ENCODE measurements at regions not wholly inside any gene's neighbourhood (a gene's known extent, or its start where the extent isn't known, plus 50 kb on each side); places are given as distances from the start of the nearest gene placed in this dataset.

DNA sequence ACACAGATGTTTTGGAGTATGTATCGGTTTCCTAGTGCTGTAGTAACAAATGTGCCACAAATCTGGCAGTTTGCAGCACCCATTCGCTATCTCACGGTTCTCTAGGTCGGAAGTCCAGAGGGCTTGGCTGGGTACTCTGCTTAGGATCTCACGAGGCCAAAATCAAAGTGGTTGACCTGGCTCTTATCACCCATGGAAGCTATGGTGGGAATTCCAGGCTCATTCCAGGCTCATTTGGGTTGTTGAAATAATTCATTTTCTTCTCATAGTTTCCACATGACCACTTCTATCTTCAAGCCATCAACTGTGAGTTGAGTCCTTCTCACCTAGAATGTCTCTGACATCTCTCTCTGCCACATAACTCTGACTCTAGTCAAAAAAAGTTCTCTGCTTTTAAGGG, 431.0 kb upstream of the TMPO start:
- FAIRE-seq: no peak
- dilution Hi-C loops (cut with MboI; ENCODE audit: extremely low pct_ligation_motif_present, low sequenced_read_pairs): no loop called here

DNA sequence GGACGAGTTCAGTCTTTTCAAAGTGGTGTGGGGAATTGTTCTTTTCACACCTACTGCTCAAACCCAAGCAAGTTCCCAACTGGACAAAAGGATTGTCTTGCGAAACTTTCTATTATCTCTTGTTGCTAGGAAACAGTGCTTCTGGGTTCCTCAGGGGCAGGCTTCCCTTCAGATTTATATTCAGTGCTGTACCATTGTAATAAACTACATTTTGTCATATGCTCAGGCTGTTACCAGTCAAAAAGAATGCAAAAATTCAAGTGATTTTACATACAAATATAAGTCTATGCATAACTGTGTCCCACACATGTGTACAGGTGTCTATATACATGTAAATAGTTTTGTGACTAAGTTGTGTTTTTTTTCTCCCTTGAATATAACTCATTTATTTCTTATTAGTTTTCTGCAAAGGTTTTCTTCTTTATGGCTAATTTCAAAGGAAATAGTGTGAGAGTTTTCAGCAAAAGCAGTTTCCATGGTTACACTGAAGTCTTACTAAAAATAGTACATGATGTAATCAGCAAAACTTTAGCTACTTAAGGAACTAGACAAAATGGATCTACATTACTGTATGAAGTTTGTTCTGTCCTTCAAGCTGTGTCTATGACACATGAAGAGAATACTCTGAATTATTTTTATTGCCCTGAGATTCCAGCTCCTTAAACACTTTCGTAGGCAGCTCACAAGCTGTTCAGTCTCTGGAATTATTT, 430.2 kb upstream of the TMPO start:
- Histone ChIP-seq H3K36me3 (ENCODE audit: control insufficient read depth in 2 of 2, extremely low read depth in 1 of 2, insufficient read depth in 2 of 2, low read length in 2 of 2) (no peaks in the 10 kb centered on the region), H3K4me2 (ENCODE audit: control insufficient read depth, extremely low read depth, insufficient read depth, low read depth, low read length) (no peak overlapping the region), H2AFZ (ENCODE audit: control insufficient read depth, low read length) (no peak overlapping the region), H3K27ac (ENCODE audit: control insufficient read depth, insufficient read depth, low read length) (no peak overlapping the region), H3K9me3 (ENCODE audit: control insufficient read depth, low read depth, low read length) (no peaks in the 10 kb centered on the region), H4K20me1 (ENCODE audit: control insufficient read depth, extremely low read depth, insufficient read depth, low read length) (no peaks in the 10 kb centered on the region), H3K4me3 (ENCODE audit: control insufficient read depth in 2 of 3, extremely low read depth in 1 of 3, insufficient read depth in 2 of 3, low read depth in 1 of 3, low read length in 3 of 3) (no peak overlapping the region), H3K9me1 (ENCODE audit: control insufficient read depth, extremely low read depth, insufficient read depth, low read length) (no peaks in the 10 kb centered on the region), H3K9ac (ENCODE audit: control insufficient read depth, extremely low read depth, insufficient read depth, low read length) (no peak overlapping the region), H3K79me2 (ENCODE audit: control insufficient read depth, insufficient read depth, low read length) (no peaks in the 10 kb centered on the region), H3K4me1 (ENCODE audit: control insufficient read depth, extremely low read depth, insufficient read depth, low read length) (no peaks in the 10 kb centered on the region), H3K27me3 (ENCODE audit: control insufficient read depth, extremely low read depth, insufficient read depth, low read length) (no peaks in the 10 kb centered on the region)
- TF ChIP-seq, protein P1, sequence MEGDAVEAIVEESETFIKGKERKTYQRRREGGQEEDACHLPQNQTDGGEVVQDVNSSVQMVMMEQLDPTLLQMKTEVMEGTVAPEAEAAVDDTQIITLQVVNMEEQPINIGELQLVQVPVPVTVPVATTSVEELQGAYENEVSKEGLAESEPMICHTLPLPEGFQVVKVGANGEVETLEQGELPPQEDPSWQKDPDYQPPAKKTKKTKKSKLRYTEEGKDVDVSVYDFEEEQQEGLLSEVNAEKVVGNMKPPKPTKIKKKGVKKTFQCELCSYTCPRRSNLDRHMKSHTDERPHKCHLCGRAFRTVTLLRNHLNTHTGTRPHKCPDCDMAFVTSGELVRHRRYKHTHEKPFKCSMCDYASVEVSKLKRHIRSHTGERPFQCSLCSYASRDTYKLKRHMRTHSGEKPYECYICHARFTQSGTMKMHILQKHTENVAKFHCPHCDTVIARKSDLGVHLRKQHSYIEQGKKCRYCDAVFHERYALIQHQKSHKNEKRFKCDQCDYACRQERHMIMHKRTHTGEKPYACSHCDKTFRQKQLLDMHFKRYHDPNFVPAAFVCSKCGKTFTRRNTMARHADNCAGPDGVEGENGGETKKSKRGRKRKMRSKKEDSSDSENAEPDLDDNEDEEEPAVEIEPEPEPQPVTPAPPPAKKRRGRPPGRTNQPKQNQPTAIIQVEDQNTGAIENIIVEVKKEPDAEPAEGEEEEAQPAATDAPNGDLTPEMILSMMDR (optimal IDR thresholded peaks at IDR 0.05 in 1 of 3, IDR thresholded peaks at IDR 0.05 in 1 of 3, conservative IDR thresholded peaks at IDR 0.05 in 1 of 3; ENCODE audit: extremely low read depth in 1 of 3, insufficient read depth in 2 of 3, low read length in 3 of 3): no peak
- no peak for TF ChIP-seq EZH2 (IDR thresholded peaks at IDR 0.05; ENCODE audit: low read length)
- dilution Hi-C loops (cut with MboI; ENCODE audit: extremely low pct_ligation_motif_present, low sequenced_read_pairs): no loop called here
- no peak for FAIRE-seq
- DNase-seq (ENCODE audit: low read depth, low spot score): no peak

More for the DNA sequence above, 431.0 kb upstream of the TMPO start:
- Histone ChIP-seq H3K4me2 (ENCODE audit: control insufficient read depth, extremely low read depth, insufficient read depth, low read depth, low read length) (no peak overlapping the region), H3K4me3 (ENCODE audit: control insufficient read depth in 2 of 3, extremely low read depth in 1 of 3, insufficient read depth in 2 of 3, low read depth in 1 of 3, low read length in 3 of 3) (no peak overlapping the region), H3K4me1 (ENCODE audit: control insufficient read depth, extremely low read depth, insufficient read depth, low read length) (no peaks in the 10 kb centered on the region), H3K9ac (ENCODE audit: control insufficient read depth, extremely low read depth, insufficient read depth, low read length) (no peak overlapping the region), H3K27me3 (ENCODE audit: control insufficient read depth, extremely low read depth, insufficient read depth, low read length) (no peaks in the 10 kb centered on the region), H3K79me2 (ENCODE audit: control insufficient read depth, insufficient read depth, low read length) (no peaks in the 10 kb centered on the region), H3K27ac (ENCODE audit: control insufficient read depth, insufficient read depth, low read length) (no peak overlapping the region), H2AFZ (ENCODE audit: control insufficient read depth, low read length) (no peak overlapping the region), H3K9me1 (ENCODE audit: control insufficient read depth, extremely low read depth, insufficient read depth, low read length) (no peaks in the 10 kb centered on the region), H3K36me3 (ENCODE audit: control insufficient read depth in 2 of 2, extremely low read depth in 1 of 2, insufficient read depth in 2 of 2, low read length in 2 of 2) (no peaks in the 10 kb centered on the region), H3K9me3 (ENCODE audit: control insufficient read depth, low read depth, low read length) (no peaks in the 10 kb centered on the region), H4K20me1 (ENCODE audit: control insufficient read depth, extremely low read depth, insufficient read depth, low read length) (no peaks in the 10 kb centered on the region)
- no peak for TF ChIP-seq EZH2 (IDR thresholded peaks at IDR 0.05; ENCODE audit: low read length)
- TF ChIP-seq, protein P1 (optimal IDR thresholded peaks at IDR 0.05 in 1 of 3, IDR thresholded peaks at IDR 0.05 in 1 of 3, conservative IDR thresholded peaks at IDR 0.05 in 1 of 3; ENCODE audit: extremely low read depth in 1 of 3, insufficient read depth in 2 of 3, low read length in 3 of 3): no peak
- DNase-seq (ENCODE audit: low read depth, low spot score): no peak

Data from keratinocyte (primary cell).